Sigmoid colon (tissue), 4 donors: ENCODE measurements at regions not wholly inside any gene's neighbourhood (a gene's known extent, or its start where the extent isn't known, plus 50 kb on each side); places are given as distances from the start of the nearest gene placed in this dataset.

Experiments
- CTCF ChIP-seq, 4 experiments: fragments of 450-650 bp in 3 of 4; fragments of 200-600 bp in 1 of 4; IDR thresholded peaks; one replicate each; pipeline ENCODE4 v1.5.1; 2016 to 2019; ENCODE audit warnings: antibody characterized with exemption in 4 of 4, mild to moderate bottlenecking in 3 of 4, moderate library complexity in 2 of 4
- EP300 ChIP-seq, 4 donors: sonication (generic); formaldehyde crosslinking; IDR thresholded peaks; one replicate each; pipeline ENCODE4 v1.6.1; 2017; ENCODE audit warnings: antibody characterized with exemption in 4 of 4
- POLR2A ChIP-seq, 2 donors: fragments of 450-650 bp; IDR thresholded peaks; one replicate each; pipeline ENCODE4 v1.6.1; 2016; ENCODE audit warnings: antibody characterized with exemption in 2 of 2, mild to moderate bottlenecking in 2 of 2, moderate library complexity in 2 of 2
- POLR2AphosphoS5 ChIP-seq, 4 donors: sonication (generic); formaldehyde crosslinking; IDR thresholded peaks; one replicate each; pipeline ENCODE4 v1.6.1; 2017; ENCODE audit warnings: antibody characterized with exemption in 4 of 4

GRCh38 chr4:149108626-149109025, 666.4 kb upstream of the NR3C2 start:
- no peak for TF ChIP-seq POLR2AphosphoS5 (IDR thresholded peaks at IDR 0.05)
- TF ChIP-seq CTCF (IDR thresholded peaks at IDR 0.05), result no peak
- TF ChIP-seq POLR2A (IDR thresholded peaks at IDR 0.05), result no peak
- no peak for TF ChIP-seq EP300 (IDR thresholded peaks at IDR 0.05)
